ENCODE measurements at regions not wholly inside any gene's neighbourhood (a gene's known extent, or its start where the extent isn't known, plus 50 kb on each side); places are given as distances from the start of the nearest gene placed in this dataset.

DNA sequence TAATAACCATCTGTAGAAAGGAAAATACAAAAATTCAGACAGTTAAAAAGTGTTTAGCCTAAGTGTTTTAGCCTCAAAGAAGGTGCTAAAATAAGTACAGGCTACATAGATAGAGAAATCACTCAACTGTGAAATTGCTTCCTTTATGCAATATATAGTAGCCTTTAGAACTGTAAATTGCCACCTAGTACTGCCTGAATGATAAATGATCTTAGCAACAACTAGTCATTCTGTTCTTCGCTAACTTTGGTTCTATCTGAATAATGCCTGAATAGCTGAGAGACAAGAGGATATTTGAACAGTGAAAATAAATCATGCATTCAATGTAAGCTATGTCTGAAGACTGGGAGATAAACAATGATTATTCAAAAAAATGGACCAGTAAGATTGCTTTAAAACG, 603.3 kb upstream of the PTCHD4 start:
- no peak for TF ChIP-seq CTCF (IDR thresholded peaks at IDR 0.05)
- TF ChIP-seq ZFX (IDR thresholded peaks at IDR 0.05; ENCODE audit: borderline replicate concordance) = no peak
